T-helper 1 cell treated with Interleukin-12 subunit alpha and Interleukin-12 subunit beta and Interleukin-4 antibody, amounts not matched to agents 30 ng/mL and 1 ng/mL, for 36 hours (primary cell): ENCODE measurements at regions not wholly inside any gene's neighbourhood (a gene's known extent, or its start where the extent isn't known, plus 50 kb on each side); places are given as distances from the start of the nearest gene placed in this dataset.
"Not testable (repeated sequence)": the region's sequence is repeated elsewhere in the genome, so short reads cannot be mapped to it uniquely, and the experiment has no call there.

ENCODE experiments used
- intact Hi-C: fragments of 100-400 bp; cut with micrococcal nuclease; formaldehyde crosslinking; loops from one replicate; pipeline ENCODE4 v1.15.1; 2024

DNA sequence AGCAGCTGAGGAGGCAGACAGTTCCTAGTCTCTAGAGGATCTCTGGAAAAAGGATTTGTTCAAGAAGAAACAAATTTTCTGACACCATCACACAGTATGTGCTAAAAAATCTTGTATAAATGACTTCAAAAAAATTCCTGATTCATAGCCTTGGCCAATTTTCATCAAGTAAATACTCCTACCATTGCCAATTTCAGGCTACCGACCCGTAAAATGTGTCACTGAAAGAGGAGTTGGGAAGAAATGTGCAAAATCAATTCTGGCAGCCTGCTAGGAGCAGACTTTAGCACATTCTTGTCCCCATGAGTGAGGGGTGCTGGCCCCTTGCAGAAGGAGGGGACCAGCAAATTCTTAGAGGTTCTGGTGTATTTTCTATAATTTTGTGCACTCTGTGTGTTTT, 109.4 kb downstream of the TMEM30B start:
- intact Hi-C loops, result loop anchor here (10.0 kb wide), 1 partner anchor 517 kb away; no protein-coding TSS in a partner anchor

DNA sequence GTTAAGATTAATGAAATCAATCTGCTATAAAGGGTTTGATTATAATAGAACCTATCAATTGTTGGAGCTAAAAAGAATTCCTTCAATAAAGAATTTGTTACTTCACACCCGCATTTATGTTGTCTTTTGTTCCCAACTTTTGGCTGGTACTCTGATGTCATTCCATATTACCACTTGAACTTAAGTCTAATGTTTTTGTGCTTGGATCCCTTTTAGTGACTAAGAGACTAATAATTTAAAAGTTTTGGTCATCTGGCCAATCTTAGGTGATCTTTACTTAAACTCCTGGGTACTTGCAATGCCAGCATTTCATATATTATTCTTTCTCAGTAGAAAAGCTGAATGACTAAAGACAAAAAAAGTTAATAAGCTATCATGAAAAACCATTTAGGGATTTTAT, 113.0 kb downstream of the TMEM30B start:
- intact Hi-C loops, result no loop called here

DNA sequence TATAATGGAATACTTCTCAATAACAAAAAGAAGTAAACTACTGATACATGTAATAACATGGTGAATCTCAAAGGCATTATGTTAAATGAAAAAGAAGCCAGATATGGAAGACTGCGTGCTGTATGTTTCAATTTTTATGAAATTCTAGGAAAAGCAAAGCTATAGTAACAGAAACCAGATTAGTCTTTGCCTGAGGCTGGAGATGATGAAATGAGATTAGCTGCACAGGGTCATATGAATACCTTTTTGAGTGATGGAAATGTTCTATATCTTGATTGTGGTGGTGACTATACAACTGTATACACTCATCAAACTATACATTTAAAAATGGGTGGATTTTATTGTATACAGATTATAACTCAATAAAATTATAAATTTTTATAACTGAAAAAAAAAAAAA, 113.5 kb downstream of the TMEM30B start:
- intact Hi-C loops, result no loop called here

DNA sequence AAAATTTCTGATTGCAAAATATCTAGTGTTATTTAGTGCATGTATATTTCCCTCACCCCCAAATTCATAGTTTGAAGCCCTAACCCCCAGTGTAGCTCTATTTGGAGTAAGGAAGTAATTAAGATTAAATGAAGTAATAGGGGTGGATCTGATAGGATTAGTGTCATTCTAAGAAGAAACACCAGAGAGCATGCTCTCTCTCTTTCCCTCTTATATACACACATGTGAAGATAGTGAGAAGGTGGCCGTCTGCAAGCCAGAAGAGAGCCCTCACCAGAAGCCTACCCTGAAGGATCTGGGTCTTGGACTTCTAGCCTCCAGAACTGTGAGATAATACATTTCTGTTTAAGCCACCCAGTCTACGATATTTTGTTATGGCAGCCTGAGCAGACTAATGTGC, 120.3 kb downstream of the TMEM30B start:
- intact Hi-C loops, result no loop called here

DNA sequence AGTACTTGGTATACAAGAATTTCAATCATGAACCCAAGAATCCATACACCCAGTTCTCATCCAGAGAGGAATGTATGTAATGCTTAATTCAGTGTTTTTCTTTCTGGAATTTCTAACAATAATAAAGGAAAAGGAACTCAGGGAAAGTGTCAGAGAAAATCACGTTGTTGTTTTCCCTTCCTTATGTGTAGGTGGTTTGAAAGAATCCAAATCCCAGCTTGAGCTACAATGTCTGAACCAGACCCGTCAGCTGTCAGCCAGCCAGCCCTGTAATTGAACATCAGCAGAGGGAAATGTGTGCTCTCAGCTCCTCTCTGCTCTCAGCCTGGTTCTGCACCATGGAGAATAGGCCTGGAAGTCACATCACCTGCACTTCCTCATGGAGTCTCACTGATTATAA, 126.5 kb downstream of the TMEM30B start:
- intact Hi-C loops, result no loop called here

DNA sequence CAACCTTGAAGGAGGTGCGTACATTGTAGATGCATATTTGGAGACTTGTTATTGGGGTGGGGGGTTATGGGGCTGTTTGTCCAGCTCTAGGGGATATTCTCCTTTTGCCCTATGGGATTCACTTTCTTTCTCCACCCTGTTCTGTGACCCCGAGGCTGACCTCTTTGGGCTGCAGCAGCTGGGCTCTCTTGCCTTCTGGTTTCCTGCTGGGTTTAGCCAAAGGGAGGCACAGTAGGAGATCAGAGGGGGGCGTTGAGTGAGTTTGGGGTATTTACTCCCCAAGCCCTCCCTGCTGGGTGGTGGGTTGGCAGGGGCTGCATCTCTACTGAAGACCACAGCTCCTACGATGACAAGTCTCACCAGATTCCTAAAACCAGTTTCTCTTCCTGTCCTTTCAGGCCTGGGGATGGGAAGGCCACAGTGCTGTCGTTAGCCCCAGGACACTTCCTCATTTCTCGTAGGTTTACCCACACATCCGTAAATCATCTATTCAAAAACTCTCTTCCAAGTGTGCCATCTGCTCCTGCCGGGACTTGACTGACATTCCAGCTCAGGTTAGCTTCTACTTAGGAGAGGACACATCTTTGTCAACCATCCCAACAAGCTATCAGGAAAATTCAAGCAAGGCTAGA, 127.1 kb downstream of the TMEM30B start:
- intact Hi-C loops, result no loop called here

DNA sequence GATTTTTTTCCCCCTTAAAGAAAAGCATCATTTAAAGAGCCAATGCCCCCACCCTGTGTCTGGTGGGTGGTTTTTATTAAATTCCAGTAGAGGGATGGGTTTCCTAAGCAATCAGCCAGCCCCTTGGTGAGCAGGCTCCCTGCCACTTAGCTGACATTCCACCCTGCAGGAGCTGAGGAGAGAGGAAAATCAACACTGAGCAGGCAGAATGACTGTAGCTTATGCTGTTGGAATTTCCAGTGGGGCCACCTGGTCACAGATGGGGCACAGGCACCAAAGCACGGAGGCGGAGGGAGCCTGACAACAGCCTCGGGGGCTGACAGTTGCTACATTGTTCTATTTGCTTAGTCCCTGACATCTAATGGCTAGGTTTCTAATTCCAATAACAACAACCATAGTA, 127.7 kb downstream of the TMEM30B start:
- intact Hi-C loops, result no loop called here

DNA sequence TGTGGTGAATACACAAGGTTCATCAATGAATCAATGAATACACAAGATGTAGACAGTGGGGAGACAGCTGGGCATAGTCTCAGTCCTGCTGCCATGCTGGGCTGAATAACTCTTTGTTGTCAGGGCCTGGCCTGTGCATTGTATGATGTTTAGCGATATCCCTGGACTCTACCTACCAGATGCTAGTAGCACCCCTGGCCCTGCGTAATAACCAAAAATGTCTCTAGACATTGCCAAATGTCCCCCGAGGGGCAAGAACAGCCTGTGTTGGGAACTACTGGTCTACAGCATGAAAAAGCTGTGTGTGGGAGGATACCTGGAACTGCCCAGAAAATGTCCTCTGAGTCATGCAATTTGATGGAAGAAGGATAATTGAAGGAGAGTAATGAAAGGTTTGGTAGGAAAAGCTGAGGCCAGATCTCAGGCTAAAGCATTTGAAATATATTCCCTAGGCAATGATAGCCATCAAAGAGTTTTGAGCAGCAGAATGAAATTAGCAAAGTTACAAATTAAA, 128.2 kb downstream of the TMEM30B start:
- intact Hi-C loops, result no loop called here

DNA sequence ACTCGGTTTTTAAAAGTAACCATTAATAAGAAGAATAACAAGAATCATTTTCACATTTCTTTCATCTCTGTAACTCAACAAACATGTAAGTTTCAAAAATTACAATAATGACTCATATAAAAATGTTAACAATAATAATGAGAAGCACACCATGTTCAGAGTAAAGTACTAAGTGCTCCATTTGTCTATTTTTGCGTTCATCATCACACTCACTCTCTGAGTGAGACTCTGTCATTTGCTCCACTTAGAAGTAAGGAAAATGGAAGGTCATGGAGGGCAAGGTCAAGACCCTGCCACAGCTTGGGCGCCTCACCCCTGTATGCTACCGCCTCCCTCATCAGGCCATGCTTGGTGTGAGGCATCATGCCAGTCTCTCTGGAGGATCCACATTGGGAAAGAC, 129.9 kb downstream of the TMEM30B start:
- intact Hi-C loops, result no loop called here

DNA sequence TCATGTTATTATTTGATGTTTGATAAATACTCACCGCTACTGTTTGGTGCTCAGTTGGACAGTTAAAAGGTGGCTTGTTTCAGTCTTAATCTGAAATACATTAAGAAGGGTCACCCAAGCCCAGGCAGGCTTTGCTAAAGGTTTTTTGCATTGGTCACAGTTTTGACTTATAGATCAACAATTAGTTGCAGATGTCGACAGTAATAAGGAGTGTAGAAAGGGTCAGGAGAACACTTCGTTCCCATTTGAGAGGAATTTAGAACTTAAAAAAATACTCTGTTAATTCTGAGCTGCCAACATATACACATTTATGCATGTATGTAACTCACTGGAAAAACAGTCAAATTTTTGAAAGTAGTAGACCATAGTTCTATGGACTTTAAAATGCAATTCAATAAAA, 130.3 kb downstream of the TMEM30B start:
- intact Hi-C loops, result no loop called here

DNA sequence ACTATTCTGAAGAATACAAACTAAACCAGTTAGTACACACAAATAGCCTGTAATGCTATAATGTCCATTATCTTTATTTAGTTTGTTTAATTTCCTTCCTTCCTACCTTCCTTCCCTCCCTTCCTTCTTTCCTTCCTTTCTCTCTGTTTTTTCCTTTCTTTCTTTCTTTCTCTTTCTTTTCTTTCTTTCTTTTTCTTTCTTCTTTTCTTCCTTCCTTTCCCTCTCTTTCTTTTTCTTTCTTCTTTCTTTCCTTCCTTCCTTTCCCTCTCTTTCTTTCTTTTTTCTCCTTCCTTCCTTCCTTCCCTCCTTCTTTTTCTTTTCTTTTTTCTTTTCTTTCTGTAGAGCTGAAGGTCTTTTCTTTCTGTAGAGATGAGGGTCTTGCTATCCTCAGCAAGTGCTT, 131.2 kb downstream of the TMEM30B start:
- intact Hi-C loops, result no loop called here

DNA sequence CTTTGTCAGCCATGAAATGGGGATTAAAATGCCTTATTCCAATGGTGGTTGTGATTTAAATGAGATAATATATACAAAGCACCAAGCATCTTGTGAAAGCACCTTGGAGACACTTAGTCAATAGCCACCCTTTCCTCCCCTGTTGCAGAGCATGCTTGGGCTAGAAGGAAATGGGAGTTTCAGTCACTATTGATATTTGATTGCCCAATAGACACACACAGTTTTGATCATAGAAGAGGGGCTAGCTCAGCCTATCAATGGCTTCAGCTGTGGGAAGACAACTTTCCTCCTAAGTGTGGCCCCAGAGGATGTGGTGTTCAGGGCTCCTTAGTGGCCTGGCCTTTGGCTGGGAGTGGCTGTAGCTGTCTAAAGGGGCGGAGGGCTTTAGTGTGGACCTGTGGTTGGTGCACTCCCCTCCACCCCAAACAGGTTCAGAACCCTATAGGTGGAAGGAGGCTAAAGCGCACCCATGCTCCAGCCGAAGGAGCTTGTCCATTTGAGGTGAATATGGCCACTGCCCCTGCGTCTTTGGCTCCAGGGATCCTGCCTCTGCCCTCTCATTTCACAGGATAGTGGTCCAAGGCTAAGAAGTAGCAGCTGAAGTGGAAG, 132.3 kb downstream of the TMEM30B start:
- intact Hi-C loops, result no loop called here

DNA sequence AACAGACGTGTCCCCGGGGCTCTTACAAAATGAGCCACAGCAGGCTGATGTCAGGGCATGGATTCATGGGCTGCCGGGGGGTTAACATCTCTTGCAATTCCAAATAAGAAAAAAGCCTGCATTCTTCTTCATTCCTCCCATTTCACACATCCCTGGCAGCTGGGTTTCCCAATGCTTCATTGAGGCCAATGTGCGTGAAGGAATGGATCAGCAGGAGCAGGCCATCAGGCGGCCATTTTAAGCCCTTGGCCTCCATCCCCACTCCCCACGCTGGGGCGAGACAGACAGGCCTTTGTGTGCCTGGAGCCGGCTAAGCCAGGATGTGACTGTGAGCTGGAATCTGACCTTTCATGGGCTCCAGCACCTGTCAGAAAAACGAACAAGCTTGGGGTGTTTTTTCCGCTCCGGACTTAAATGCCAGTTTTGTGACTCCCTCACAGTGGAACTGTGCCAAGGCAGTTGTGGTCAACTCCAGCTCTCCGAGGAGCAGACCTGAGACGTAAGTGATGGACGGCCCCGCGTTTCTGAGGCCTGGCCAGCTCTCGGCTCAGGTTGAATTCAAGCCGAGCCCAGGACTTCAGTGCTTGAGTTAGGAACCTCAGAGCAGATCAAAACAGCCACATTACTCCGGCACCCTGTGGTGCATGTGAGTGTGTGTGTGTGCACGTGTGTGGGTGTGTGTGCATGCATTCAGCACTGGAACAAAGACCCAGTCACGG, 133.1 kb downstream of the TMEM30B start:
- intact Hi-C loops, result no loop called here

DNA sequence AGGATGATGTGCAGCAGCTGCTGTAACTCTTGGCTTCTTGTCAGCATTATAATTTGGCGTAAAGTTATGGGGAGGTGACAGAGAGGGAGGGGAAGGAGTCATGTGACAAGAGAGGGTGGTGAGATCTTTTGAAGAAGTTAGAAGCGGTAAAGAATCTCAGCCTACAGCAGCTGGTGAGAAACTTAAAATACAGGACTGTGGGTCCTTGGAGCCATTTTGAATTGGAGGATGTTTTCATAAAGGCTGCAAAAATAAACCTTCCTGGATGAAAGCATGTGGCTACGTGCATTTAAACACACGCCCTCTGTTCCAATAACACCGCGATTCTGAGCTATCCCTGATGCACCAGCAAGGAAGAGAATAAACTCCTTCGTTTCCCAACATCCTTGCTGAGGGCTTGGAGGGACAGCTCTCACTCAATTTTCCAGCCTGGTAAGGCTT, 133.7 kb downstream of the TMEM30B start:
- intact Hi-C loops, result no loop called here

DNA sequence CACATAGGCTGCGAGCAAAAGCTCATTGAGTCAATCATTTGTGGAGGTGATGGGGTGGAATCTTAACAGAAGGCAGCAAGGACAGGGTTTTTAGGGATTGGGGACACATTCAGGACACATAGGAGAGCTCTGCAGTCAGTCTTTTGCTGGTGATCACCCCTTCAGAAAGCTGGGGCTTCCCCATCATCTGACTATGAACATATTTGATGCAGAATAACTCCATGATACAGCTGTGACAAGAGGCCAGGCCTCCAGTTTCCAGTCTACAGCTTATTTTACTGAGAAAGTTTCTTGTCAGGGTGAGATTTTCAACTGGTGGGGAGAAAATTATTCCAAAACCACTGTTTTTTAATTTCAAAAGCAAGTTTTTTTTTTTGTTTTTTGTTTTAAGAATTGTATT, 134.2 kb downstream of the TMEM30B start:
- intact Hi-C loops, result no loop called here

DNA sequence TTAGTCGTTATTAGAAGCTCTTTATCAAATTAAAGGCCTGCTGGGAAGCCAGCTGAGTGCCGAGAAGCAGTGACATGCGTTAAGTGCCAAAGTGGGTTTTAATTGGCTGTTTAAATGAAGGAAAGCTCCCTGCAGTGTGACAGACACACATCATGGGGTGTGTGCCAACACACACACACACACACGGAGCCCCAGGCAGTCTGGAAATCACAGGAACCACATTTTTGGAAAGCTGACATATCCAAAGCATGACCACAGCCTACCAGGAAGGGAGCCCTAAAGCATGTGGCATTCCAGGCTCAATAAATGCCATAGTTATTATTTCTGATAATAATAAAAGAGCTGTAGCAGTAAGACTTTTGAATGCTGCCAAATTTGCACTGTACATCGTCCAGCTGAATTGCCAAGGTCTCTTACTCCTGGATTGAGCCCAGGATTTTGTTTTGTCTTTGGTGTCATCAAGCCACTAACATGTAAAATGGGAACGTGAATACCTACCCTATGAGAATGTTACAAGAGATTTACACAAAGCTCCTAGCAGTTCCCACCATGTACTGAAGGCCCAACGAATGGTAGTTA, 135.1 kb downstream of the TMEM30B start:
- intact Hi-C loops, result no loop called here

DNA sequence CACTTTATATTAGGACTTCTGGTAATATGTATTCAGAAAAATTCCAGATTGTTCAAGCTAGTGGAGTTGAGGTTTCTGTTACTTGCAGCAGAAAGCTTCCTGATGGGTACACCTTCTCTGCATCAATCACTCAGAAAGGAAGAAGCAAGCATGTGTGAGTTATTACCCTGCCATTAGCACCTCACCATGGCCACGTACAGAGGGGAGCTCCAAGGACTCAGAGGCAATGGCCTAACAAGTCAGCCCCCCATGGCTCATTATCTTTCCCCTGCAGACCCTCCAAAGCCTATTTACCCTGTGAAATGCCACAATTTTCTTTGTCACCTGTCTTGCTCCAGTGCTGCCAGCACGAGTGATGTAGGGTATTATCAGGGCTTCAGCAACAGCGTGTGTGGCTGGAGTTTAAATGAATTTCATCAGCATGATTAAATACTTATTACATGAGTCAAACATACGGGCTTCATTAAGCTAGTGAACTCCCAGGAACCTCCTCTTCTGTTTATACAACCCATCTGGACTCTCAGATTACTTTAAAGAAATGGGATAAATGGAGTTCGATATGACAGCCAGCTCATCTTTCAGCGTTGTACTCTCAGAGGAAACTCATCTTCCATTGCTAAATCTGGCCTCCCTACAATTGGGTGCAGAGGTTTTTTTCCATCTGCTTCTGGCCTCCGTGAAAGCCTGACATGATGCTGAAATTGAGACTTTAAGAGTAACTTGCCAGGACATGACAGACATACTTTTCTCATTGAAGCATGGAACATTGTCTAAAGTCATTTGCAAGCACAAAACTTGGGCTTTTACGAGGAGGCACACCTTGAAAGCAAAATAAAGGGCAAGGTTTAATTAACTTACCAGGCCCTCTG, 135.9 kb downstream of the TMEM30B start:
- intact Hi-C loops, result no loop called here

DNA sequence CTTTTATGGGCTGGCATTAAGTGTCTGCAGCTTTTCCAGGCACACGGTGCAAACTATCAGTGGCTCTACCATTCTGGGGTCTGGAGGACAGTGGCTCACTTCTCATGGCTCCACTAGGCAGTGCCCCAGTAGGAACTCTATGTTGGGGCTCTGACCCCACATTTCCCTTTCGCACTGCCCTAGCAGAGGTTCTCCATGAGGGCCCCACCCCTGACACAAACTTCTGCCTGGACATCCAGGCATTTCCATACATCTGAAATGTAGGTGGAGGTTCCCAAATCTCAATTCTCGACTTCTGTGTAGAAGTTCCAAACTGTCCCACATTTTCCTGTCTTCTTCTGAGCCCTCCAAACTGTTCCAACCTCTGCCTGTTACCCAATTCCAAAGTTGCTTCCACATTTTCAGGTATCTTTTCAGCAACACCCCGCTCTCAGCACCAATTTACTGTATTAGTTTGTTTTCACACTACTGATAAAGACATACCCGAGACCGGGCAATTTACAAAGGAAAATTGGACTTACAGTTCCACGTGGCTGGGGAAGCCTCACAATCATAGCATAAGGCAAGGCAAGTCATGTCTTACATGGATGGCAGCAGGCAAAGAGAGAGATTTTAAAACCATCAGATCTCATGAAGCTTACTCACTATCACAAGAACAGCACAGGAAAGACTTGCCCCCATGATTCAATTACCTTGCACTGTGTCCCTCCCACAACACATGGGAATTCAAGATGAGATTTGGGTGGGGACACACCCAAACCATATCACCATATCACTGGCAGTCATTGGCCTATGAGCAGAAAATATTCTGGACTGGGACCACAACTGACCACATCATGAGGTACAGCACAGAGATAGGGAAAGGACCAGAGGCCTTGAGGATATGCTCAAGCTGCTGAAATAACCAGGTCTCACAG, 136.8 kb downstream of the TMEM30B start:
- intact Hi-C loops, result not testable (repeated sequence)

DNA sequence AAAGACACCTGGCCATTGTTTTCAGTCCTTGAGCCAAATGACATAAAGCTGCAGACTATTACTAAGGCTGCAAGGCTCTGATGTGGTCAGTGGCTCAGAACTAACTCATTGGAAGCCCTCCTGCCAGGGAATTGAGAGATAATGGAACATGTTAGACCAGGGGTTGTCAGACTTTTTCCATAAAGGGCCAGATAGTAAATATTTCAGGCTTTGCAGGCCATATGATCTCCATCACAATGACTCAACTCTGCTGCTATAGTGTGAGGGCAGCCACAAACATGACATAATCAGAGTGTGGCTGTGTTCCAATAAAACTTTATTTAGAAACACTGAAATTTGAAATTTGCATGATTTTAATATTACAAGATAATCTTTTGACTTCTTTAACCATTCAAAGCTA, 140.3 kb downstream of the TMEM30B start:
- intact Hi-C loops, result no loop called here

DNA sequence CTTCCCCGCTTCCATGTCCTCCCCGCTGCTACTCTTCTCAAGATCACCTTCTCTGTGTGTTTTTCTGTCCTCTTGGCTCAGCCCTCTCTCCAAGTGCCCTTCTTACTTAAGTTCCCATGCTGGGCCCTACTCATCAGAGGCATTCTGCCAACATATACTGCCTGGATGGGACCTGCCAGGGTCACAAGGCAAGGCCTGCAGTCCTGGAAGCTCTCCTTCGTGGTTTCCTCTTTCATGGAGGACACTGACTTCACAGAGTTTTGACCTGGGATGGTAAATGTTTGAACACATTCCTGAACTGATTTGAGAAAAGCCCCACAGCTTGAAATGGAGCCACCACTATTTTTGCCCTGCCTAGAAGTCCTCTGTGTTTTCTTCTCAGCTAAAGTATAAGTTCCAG, 140.9 kb downstream of the TMEM30B start:
- intact Hi-C loops, result no loop called here
